Retinal pigment epithelial cell (primary cell): ENCODE measurements at regions not wholly inside any gene's neighbourhood (a gene's known extent, or its start where the extent isn't known, plus 50 kb on each side); places are given as distances from the start of the nearest gene placed in this dataset.
"Not testable (repeated sequence)": the region's sequence is repeated elsewhere in the genome, so short reads cannot be mapped to it uniquely, and the experiment has no call there.

Experiments used
- DNase-seq: peaks from one replicate; pipeline ENCODE4 v3.0.0-alpha.2; 2010; ENCODE audit warnings: low read depth
- H3K4me3 ChIP-seq: 2 replicates; pipeline ENCODE4 v1.5.1; 2011; ENCODE audit warnings: mild to moderate bottlenecking, low read length, control low read depth, moderate library complexity
- CTCF ChIP-seq: conservative IDR thresholded peaks from 2 replicates; pipeline ENCODE4 v1.5.1; 2011; ENCODE audit warnings: low read depth, low read length, control low read depth, inconsistent platforms

GRCh38 chr9:102185962-102186361 lies 447.5 kb upstream of the GRIN3A start:
- no peak for TF ChIP-seq CTCF
- H3K4me3 ChIP-seq: no peak overlapping the region
- DNase-seq: no peak

GRCh38 chr9:102185371-102185770 lies 446.9 kb upstream of the GRIN3A start:
- no peak for TF ChIP-seq CTCF
- no peak overlapping the region for H3K4me3 ChIP-seq
- DNase-seq: no peak

GRCh38 chr9:102178811-102179210 lies 440.4 kb upstream of the GRIN3A start:
- no peak overlapping the region for H3K4me3 ChIP-seq
- no peak for TF ChIP-seq CTCF
- DNase-seq: no peak

- not testable (repeated sequence) for DNase-seq
These were observed 435.8 kb upstream of the GRIN3A start for GRCh38 chr9:102174202-102174601.

GRCh38 chr9:102164247-102164646 lies 425.8 kb upstream of the GRIN3A start:
- no peak for DNase-seq
- H3K4me3 ChIP-seq: no peak overlapping the region
- no peak for TF ChIP-seq CTCF

More at GRCh38 chr9:102174202-102174601, 435.8 kb upstream of the GRIN3A start:
- H3K4me3 ChIP-seq: not testable (repeated sequence)

GRCh38 chr9:102153081-102153480 lies 414.6 kb upstream of the GRIN3A start:
- DNase-seq, H3K4me3 ChIP-seq: not testable (repeated sequence)

- no peak for TF ChIP-seq CTCF
- DNase-seq: no peak
These were observed 397.3 kb upstream of the GRIN3A start for GRCh38 chr9:102135768-102136167.

GRCh38 chr9:102124465-102124864 lies 386.0 kb upstream of the GRIN3A start:
- H3K4me3 ChIP-seq: no peak overlapping the region
- TF ChIP-seq CTCF: no peak
- DNase-seq: no peak

More at GRCh38 chr9:102135768-102136167, 397.3 kb upstream of the GRIN3A start:
- H3K4me3 ChIP-seq: no peak overlapping the region
